ENCODE measurements at regions not wholly inside any gene's neighbourhood (a gene's known extent, or its start where the extent isn't known, plus 50 kb on each side); places are given as distances from the start of the nearest gene placed in this dataset.
A peak's percentile ranks its signal among the peaks of the same experiment; 100 is the strongest.

- Mint-ChIP-seq H3K27ac (peak overlapping the region in 1 of 7 donors; percentile 78), H3K27me3 (peaks cover 14 to 23% of the 10 kb centered on the region in 2 donors), H3K9me3 (peaks cover 0 to 4% (median 0%) of the 10 kb centered on the region in 8 donors), H3K4me3 (no peak overlapping the region), H3K4me1 (peaks cover 0 to 1% (median 0%) of the 10 kb centered on the region in 4 donors), H3K36me3 (no peaks in the 10 kb centered on the region)
- ChIA-PET POLR2A (ENCODE audit: partially characterized antibody) (no interaction called here), CTCF (ENCODE audit: partially characterized antibody) (interaction anchor here (1.5 kb wide), 1 partner anchor 11 kb away, joined by 6 read pairs; no protein-coding TSS in a partner anchor)
- no peak overlapping the region for H3K27ac ChIP-seq (ENCODE audit: low read depth, low read length)
- H3K9me3 ChIP-seq (ENCODE audit: control insufficient read depth in 1 of 2, low read length in 2 of 2), result no peaks in the 10 kb centered on the region
- intact Hi-C loops (cut with micrococcal nuclease), result no loop called here
- no peak overlapping the region for H3K4me3 ChIP-seq (ENCODE audit: low read length in 2 of 2)
- DNase-seq, result no peak
- H3K27me3 ChIP-seq (ENCODE audit: insufficient read depth, low read length), result no peaks in the 10 kb centered on the region
- H3K36me3 ChIP-seq (ENCODE audit: insufficient read depth, low read length), result no peaks in the 10 kb centered on the region
- H3K4me1 ChIP-seq (ENCODE audit: insufficient read depth, low read length), result no peaks in the 10 kb centered on the region
Measured at GRCh38 chr22:44557064-44557748, 59.2 kb upstream of the RTL6 start.

- no peaks in the 10 kb centered on the region for H3K9me3 ChIP-seq (ENCODE audit: control insufficient read depth in 1 of 2, low read length in 2 of 2)
- Mint-ChIP-seq H3K27me3 (peaks cover 18 to 20% of the 10 kb centered on the region in 2 donors), H3K4me3 (no peak overlapping the region), H3K4me1 (peaks cover 5 to 8% (median 5%) of the 10 kb centered on the region in 4 donors), H3K36me3 (no peaks in the 10 kb centered on the region), H3K27ac (no peak overlapping the region), H3K9me3 (no peaks in the 10 kb centered on the region)
- peaks cover 4% of the 10 kb centered on the region for H3K4me1 ChIP-seq (ENCODE audit: insufficient read depth, low read length)
- ChIA-PET POLR2A (ENCODE audit: partially characterized antibody) (no interaction called here), CTCF (ENCODE audit: partially characterized antibody) (no interaction called here)
- no peaks in the 10 kb centered on the region for H3K36me3 ChIP-seq (ENCODE audit: insufficient read depth, low read length)
- no peak overlapping the region for H3K27ac ChIP-seq (ENCODE audit: low read depth, low read length)
- no peak for DNase-seq
- intact Hi-C loops (cut with micrococcal nuclease), result no loop called here
- no peak overlapping the region for H3K4me3 ChIP-seq (ENCODE audit: low read length in 2 of 2)
- H3K27me3 ChIP-seq (ENCODE audit: insufficient read depth, low read length), result no peaks in the 10 kb centered on the region
Measured at GRCh38 chr22:44555597-44555996, 57.6 kb upstream of the RTL6 start.

GRCh38 chr22:44555046-44555445 is 57.0 kb upstream of the RTL6 start:
- DNase-seq, result no peak
- Histone ChIP-seq H3K36me3 (ENCODE audit: insufficient read depth, low read length) (no peaks in the 10 kb centered on the region), H3K9me3 (ENCODE audit: control insufficient read depth in 1 of 2, low read length in 2 of 2) (no peaks in the 10 kb centered on the region), H3K4me1 (ENCODE audit: insufficient read depth, low read length) (peaks cover 4% of the 10 kb centered on the region), H3K27ac (ENCODE audit: low read depth, low read length) (no peak overlapping the region), H3K4me3 (ENCODE audit: low read length in 2 of 2) (no peak overlapping the region), H3K27me3 (ENCODE audit: insufficient read depth, low read length) (no peaks in the 10 kb centered on the region)
- H3K4me3 Mint-ChIP-seq, result no peak overlapping the region
- H3K27ac Mint-ChIP-seq, result no peak overlapping the region
- CTCF ChIA-PET (ENCODE audit: partially characterized antibody), result no interaction called here
- peaks cover 5 to 8% (median 5%) of the 10 kb centered on the region in 4 donors for H3K4me1 Mint-ChIP-seq
- no peaks in the 10 kb centered on the region for H3K9me3 Mint-ChIP-seq
- no peaks in the 10 kb centered on the region for H3K36me3 Mint-ChIP-seq
- intact Hi-C loops (cut with micrococcal nuclease), result no loop called here
- POLR2A ChIA-PET (ENCODE audit: partially characterized antibody), result no interaction called here
- H3K27me3 Mint-ChIP-seq, result peaks cover 18 to 19% of the 10 kb centered on the region in 2 donors

- Mint-ChIP-seq H3K36me3 (no peaks in the 10 kb centered on the region), H3K27me3 (peaks cover 15 to 19% of the 10 kb centered on the region in 2 donors), H3K4me3 (no peak overlapping the region), H3K9me3 (no peaks in the 10 kb centered on the region), H3K27ac (peak overlapping the region in 1 of 7 donors; percentile 77), H3K4me1 (peaks cover 5 to 8% (median 5%) of the 10 kb centered on the region in 4 donors)
- no peaks in the 10 kb centered on the region for H3K27me3 ChIP-seq (ENCODE audit: insufficient read depth, low read length)
- intact Hi-C loops (cut with micrococcal nuclease), result no loop called here
- no peaks in the 10 kb centered on the region for H3K36me3 ChIP-seq (ENCODE audit: insufficient read depth, low read length)
- ChIA-PET POLR2A (ENCODE audit: partially characterized antibody) (no interaction called here), CTCF (ENCODE audit: partially characterized antibody) (no interaction called here)
- no peak overlapping the region for H3K4me3 ChIP-seq (ENCODE audit: low read length in 2 of 2)
- no peak overlapping the region for H3K27ac ChIP-seq (ENCODE audit: low read depth, low read length)
- H3K9me3 ChIP-seq (ENCODE audit: control insufficient read depth in 1 of 2, low read length in 2 of 2), result no peaks in the 10 kb centered on the region
- no peak for DNase-seq
- peaks cover 4% of the 10 kb centered on the region for H3K4me1 ChIP-seq (ENCODE audit: insufficient read depth, low read length)
Measured at GRCh38 chr22:44554411-44554810, 56.4 kb upstream of the RTL6 start.

- Mint-ChIP-seq H3K36me3 (no peaks in the 10 kb centered on the region), H3K4me3 (peak overlapping the region in 6 of 8 donors; percentile 50 to 82 (median 62)), H3K9me3 (peaks cover 0 to 2% (median 0%) of the 10 kb centered on the region in 8 donors), H3K27ac (peak overlapping the region in 4 of 7 donors; percentile 68 to 77 (median 71)), H3K4me1 (peaks cover 5 to 6% (median 5%) of the 10 kb centered on the region in 4 donors), H3K27me3 (peaks cover 13 to 15% of the 10 kb centered on the region in 2 donors)
- no peak overlapping the region for H3K4me3 ChIP-seq (ENCODE audit: low read length in 2 of 2)
- intact Hi-C loops (cut with micrococcal nuclease), result no loop called here
- no peaks in the 10 kb centered on the region for H3K36me3 ChIP-seq (ENCODE audit: insufficient read depth, low read length)
- no peaks in the 10 kb centered on the region for H3K27me3 ChIP-seq (ENCODE audit: insufficient read depth, low read length)
- ChIA-PET POLR2A (ENCODE audit: partially characterized antibody) (no interaction called here), CTCF (ENCODE audit: partially characterized antibody) (interaction anchor here (1.0 kb wide), 1 partner anchor 266 kb away, joined by 3 read pairs; no protein-coding TSS in a partner anchor)
- H3K4me1 ChIP-seq (ENCODE audit: insufficient read depth, low read length), result peaks cover 4% of the 10 kb centered on the region
- no peaks in the 10 kb centered on the region for H3K9me3 ChIP-seq (ENCODE audit: control insufficient read depth in 1 of 2, low read length in 2 of 2)
- DNase-seq, result peak in 1 of 5 donors; percentile 28
- no peak overlapping the region for H3K27ac ChIP-seq (ENCODE audit: low read depth, low read length)
Measured at GRCh38 chr22:44550711-44551491, 52.9 kb upstream of the RTL6 start.

GRCh38 chr22:44549701-44550100 is 51.7 kb upstream of the RTL6 start:
- Histone ChIP-seq H3K4me3 (ENCODE audit: low read length in 2 of 2) (no peak overlapping the region), H3K27ac (ENCODE audit: low read depth, low read length) (no peak overlapping the region), H3K9me3 (ENCODE audit: control insufficient read depth in 1 of 2, low read length in 2 of 2) (no peaks in the 10 kb centered on the region), H3K36me3 (ENCODE audit: insufficient read depth, low read length) (no peaks in the 10 kb centered on the region), H3K27me3 (ENCODE audit: insufficient read depth, low read length) (no peaks in the 10 kb centered on the region), H3K4me1 (ENCODE audit: insufficient read depth, low read length) (peaks cover 4% of the 10 kb centered on the region)
- peaks cover 7 to 14% of the 10 kb centered on the region in 2 donors for H3K27me3 Mint-ChIP-seq
- H3K27ac Mint-ChIP-seq, result no peak overlapping the region
- peaks cover 0 to 2% (median 0%) of the 10 kb centered on the region in 8 donors for H3K9me3 Mint-ChIP-seq
- no peak overlapping the region for H3K4me3 Mint-ChIP-seq
- DNase-seq, result no peak
- POLR2A ChIA-PET (ENCODE audit: partially characterized antibody), result no interaction called here
- CTCF ChIA-PET (ENCODE audit: partially characterized antibody), result interaction anchor here (1.0 kb wide), 1 partner anchor 265 kb away, joined by 3 read pairs; no protein-coding TSS in a partner anchor
- peaks cover 5 to 6% (median 5%) of the 10 kb centered on the region in 4 donors for H3K4me1 Mint-ChIP-seq
- intact Hi-C loops (cut with micrococcal nuclease), result no loop called here
- no peaks in the 10 kb centered on the region for H3K36me3 Mint-ChIP-seq

- H3K4me3 Mint-ChIP-seq, result no peak overlapping the region
Measured at GRCh38 chr22:44548981-44549380, 50.9 kb upstream of the RTL6 start.

More at GRCh38 chr22:44548981-44549380, 50.9 kb upstream of the RTL6 start:
- Histone ChIP-seq H3K27me3 (ENCODE audit: insufficient read depth, low read length) (no peaks in the 10 kb centered on the region), H3K36me3 (ENCODE audit: insufficient read depth, low read length) (no peaks in the 10 kb centered on the region), H3K4me1 (ENCODE audit: insufficient read depth, low read length) (peaks cover 4% of the 10 kb centered on the region), H3K27ac (ENCODE audit: low read depth, low read length) (no peak overlapping the region), H3K9me3 (ENCODE audit: control insufficient read depth in 1 of 2, low read length in 2 of 2) (no peaks in the 10 kb centered on the region), H3K4me3 (ENCODE audit: low read length in 2 of 2) (no peak overlapping the region)
- peaks cover 5 to 7% (median 6%) of the 10 kb centered on the region in 4 donors for H3K4me1 Mint-ChIP-seq
- peaks cover 0 to 2% (median 0%) of the 10 kb centered on the region in 8 donors for H3K9me3 Mint-ChIP-seq
- H3K36me3 Mint-ChIP-seq, result no peaks in the 10 kb centered on the region
- CTCF ChIA-PET (ENCODE audit: partially characterized antibody), result no interaction called here
- intact Hi-C loops (cut with micrococcal nuclease), result no loop called here
- H3K27ac Mint-ChIP-seq, result no peak overlapping the region
- POLR2A ChIA-PET (ENCODE audit: partially characterized antibody), result no interaction called here
- peak in 1 of 5 donors; percentile 32 for DNase-seq
- H3K27me3 Mint-ChIP-seq, result peaks cover 11 to 13% of the 10 kb centered on the region in 2 donors

All from CD4-positive, alpha-beta memory T cell (primary cell).